HG02943 (cell line): ENCODE measurements at regions not wholly inside any gene's neighbourhood (a gene's known extent, or its start where the extent isn't known, plus 50 kb on each side); places are given as distances from the start of the nearest gene placed in this dataset.
"Not testable (repeated sequence)": the region's sequence is repeated elsewhere in the genome, so short reads cannot be mapped to it uniquely, and the experiment has no call there.

Experiments
- ATAC-seq: cut with Tn5 transposase; IDR thresholded peaks from one replicate; pipeline ENCODE4 v1.9.1; 2021; ENCODE audit warnings: mild to moderate bottlenecking, low read depth, moderate library complexity; ENCODE audit not compliant: unreplicated experiment

DNA sequence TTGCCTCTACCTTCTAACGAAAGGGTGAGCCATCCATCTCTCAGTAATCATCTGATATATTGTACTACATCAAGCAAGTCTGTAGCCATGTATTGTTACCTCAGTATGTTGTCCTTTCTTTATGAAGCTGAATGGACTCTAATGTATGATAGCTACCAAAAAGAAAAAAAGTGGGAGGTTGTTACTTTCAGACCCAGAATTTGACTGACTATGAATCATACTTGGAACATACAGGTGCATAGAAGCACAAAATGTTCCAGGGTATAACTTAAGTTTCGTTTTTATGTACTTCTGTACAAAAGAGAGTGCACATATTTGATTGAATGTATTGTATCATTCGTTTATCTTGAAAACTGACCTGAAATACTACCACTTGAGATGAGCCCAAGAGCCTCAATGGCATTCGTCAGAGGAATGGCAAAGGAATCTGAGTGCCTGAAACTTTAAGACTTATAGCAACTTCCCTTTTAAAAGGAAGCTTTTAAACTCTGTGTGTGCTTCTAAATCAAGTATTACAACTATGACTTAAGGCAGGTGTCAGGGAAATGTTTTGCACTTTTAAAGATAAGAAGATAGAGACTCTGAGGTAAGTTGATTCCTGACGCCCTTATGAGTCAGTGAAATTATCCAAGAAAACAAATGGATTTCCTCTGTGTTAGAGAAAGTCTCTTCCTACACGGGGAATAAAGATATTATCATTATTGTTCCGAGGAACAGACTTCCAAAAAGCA is 951.5 kb downstream of the GALC start:
- no peak for ATAC-seq

DNA sequence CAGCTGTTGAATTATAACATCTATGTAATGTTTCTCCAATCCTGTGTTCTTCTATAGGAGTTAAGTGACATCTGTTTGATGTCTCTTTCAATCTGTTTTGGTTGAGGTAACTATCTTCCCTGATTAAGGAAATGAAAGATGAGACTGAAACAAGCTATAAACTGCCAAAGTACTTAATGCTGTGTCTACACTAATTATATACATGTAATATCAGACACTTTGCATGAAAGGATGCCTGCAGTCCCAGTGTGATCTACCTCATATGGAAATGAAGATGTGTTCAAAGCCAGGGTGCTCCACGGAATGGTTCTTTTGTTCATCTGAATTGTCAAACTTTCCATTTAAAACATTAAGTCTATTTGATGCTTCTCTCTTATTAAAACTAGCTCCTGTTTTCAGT is 958.3 kb downstream of the GALC start:
- no peak for ATAC-seq

DNA sequence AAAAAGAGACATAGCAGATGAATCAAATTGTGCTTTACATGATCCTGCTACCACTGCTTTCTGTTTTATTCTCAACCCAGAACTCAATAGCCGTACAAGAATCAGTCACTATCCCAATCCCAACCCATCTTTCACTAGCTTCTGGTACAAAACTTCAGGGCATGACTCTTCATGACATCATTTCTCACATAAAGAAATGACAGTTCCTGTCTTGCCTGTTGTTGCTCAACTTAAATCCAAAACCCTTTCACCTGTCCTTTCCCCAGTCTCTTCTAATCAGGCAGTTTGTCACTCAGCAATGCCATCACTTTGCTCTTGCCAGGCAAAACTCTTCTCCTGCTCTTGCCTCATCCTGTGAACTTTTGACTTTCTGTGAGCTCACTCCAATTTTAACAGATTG is 962.8 kb downstream of the GALC start:
- ATAC-seq = no peak

DNA sequence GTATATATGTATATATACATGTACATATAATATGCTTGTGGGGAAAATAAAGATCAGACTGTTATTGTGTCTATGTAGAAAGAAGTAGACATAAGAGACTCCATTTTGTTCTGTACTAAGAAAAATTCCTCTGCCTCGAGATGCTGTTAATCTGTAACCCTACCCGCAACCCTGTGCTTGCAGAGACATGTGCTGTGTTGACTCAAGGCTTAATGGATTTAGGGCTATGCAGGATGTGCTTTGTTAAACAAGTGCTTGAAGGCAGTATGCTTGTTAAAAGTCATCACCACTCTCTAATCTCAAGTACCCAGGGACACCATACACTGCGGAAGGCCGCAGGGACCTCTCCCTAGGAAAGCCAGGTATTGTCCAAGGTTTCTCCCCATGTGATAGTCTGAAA is 972.9 kb downstream of the GALC start:
- not testable (repeated sequence) for ATAC-seq

DNA sequence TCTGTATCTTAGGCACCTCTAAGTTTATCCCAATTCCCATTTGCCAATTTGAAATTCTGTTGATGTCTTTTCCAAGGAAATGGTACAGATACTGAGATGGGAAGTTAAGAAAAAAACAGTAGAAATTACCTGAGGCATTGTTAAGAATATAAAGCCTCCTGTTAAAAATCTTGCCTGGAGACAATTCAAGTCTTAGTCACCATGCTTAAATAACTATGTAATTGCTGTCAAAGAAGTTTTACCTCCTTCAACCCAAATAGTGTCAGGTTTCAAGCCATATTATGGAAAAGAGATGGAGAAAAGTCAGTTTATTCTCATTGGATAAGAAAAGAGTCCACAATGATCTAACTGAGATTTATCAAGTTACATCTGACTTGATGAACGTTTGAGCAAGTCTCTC is 974.7 kb downstream of the GALC start:
- ATAC-seq = no peak

DNA sequence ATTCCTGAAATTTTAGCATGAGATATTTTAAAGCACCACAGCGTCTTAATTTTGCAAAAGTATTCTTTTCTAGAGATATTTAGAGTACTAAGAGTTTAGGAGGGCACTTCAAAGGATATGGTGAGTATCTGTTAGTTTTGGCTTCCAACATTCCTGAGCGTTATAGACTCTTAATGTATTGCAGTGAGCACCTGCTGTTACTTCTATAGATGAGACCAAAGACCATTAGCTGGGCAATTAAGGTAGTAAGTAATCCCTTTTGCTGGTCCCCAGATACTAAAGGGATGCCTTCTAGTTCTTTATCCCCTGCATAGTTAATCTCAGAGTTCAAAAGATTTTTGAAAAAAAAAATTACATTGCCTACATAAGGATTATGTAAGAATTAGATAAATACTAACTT is 975.6 kb downstream of the GALC start:
- no peak for ATAC-seq

DNA sequence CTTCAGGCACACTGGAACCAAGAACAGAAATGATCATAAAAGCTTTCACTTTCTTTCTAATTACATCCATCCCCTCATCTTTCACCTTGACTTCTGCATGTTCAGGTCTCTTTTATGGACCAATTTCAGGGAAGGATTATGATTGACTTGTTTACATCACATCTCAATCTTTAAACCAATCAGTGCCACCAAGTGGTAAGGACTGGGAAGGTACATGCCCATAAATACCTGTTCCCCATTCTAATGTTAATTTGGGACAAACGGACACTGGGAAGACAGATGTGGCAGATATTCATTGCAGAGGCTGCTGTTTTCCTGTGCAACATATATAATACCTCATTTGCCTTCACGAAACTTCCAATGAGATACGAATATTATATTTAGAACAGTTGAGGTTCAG is 978.1 kb downstream of the GALC start:
- ATAC-seq = no peak

DNA sequence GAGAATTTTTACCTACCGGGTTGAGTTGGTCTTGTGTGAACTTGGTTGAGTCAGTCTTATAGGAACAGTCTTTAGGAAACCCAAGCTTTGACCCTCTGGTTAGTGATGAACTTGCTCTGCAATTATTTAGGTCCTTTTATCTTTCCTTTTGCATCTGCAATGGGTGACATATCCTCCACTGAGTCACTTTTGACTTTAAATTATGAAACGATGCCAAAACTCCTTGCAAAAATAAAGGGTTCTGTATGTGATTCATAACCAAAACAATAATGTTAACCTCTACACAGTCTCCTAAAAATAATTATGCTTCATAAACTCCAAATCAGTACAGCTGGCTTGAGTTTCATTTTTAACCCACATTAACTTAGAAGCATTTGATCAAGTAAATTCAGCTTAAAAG is 979.4 kb downstream of the GALC start:
- ATAC-seq = no peak

DNA sequence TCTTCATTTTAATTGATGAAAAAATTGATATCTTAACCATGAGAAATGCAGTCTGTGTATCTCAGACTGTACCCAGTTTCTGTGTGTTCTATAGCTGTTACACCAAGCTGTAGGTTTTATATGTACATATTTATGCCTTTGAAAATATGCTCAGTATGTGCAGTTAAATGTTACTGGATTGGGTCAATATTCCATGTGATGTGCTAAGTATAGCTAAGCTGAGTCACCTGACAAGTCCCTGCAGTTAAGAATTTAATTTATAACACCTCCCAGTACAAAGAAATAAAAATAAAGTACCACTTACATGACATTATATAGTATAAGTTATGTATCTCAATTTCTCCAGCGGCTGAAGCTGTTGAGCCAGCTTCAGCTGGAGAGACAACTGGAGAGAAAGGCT is 984.0 kb downstream of the GALC start:
- no peak for ATAC-seq

DNA sequence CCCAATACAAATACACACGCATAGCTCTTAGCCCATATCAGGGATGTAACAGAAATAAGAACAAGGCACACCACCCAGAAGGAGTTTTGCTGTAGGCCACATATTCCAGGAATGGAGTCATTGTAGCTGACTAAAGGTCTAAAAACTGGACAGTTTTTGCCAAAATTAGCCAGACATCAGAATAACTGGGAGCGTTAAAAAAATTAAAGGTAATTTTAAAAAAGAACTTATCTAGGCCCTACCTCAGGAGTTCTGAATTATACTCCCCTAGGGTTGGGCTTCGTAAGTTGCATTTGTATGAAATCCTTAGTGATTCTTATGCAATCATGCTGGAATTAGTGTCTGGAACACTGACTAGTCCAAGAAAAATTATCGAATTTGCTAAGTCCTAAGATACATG is 987.7 kb downstream of the GALC start:
- ATAC-seq = no peak

DNA sequence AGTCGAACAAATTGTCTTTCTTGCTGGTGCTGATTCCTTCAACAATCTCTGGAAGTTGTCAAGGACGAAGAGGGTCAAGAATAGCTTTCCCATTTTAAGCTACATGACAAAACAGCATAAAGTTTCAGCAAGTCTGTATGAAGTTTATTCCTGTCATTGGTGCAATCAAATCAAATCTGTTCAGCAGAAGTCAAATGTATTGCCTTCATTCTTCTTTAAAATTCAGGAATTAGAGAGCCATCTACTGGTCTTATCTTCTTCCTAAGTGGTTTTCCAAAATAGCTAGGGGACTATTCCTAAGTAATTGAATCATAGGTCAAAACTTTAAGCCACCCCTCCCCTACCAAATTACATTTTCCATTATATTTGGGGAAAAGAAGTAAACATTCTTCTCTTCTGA is 990.2 kb downstream of the GALC start:
- no peak for ATAC-seq

DNA sequence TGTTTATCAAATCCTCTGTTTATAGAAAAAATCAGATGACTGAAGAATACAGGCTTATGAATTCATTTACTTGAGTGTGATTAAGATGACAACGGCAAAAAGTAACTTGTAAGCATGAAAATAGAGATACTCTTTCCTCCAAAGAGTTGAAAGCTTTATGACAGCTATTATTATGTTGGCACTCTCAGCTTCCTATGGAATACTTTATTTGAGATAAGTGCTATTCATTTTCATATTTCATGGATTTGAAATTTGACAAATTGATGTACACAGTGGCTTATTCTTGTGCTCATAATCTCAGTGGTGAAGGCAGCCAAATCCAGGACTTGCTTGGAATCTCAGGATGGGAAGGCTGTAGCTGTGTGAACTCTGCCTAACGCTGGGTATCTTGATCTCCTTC is 991.6 kb downstream of the GALC start:
- ATAC-seq = no peak

DNA sequence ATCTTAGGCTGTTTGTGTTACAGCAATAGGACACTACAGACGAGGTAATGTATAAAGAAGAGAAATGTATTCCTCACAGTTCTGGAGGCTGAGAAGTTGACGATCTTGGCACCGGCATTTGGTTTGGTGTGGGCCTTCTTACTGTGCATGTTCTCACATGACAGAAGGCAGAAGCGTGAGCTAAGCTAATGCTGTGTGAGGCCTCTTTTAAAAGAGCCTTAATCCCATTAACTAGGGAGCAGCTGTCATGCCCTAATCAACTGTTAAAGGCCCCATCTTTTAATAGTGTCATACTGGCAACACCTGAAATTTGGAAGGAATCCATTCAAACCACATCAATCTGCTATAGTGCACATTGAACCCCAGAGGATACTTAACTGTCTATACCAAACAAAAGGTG is 992.9 kb downstream of the GALC start:
- ATAC-seq = no peak

DNA sequence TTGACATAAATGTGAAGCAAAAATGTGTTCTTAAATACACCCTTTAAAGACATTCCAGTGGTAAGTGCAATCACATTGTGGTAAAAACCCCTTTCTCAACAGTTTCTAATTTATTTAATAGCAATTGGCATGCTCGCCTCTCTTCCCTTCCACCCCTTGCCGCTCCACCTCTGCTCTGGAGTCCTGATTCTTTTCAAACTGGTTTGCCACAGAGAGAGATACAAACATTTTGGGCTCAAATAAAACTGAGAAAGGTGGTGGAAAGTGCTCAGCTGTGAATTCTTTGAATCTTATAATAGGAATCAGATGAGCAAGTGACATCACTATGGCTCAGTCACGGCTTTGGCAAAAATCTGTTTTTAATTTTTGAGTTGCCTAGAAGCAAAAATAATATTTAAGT is 993.9 kb downstream of the GALC start:
- no peak for ATAC-seq

DNA sequence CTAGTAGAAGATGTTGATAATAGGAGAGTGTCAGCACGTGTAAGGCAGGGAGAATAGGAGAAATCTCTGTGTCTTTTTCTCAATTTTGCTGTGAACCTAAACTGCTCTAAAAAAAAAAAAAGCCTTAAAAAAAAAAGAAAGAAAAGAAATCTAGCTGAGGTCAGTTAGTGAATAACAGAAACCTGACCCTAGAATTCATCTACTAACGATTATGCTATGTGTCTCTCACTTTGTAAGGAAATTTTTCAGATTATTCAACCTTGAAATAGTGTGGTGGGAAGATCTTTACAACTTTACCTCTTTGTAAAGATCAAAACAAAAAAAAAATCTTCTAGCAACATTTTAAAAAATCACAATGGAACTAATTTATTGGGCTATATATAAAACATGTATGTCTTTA is 995.7 kb downstream of the GALC start:
- ATAC-seq = no peak

DNA sequence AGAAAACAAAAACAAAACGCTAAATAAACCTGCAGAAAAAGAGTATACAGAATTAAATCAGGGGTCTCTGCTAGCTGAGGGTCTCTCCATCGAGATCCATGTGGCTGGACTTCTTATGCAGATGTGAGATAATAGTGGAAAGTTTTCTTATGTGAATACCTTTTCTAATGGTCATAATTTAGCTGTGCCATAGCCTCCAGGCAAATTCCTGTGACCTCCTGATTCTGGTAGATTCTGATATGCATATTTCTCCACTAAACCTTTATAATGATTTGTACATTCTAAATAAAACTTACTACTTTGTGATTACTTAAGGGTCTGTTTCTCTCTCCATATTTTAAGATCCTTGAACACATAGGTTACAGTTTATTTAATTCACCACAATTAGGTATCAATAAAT is 1002.6 kb downstream of the GALC start:
- no peak for ATAC-seq

DNA sequence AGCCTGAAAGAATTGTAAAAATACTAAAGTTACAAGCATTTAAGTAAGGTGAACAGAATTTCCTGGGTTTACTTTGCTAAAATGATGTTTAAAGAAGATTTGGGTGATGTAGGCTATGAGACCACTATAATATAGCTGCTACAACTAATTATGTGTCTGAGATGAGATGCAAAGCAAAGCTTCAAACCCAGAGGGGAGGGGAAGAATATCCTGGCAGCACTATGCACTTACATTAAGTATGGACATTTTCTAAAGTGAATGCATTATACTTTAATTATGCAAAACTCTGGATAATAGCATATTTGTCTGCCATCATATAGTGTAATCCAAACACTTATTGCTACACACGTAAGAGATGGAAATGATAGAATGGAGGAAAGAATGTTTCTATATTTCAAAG is 1003.7 kb downstream of the GALC start:
- ATAC-seq = no peak

DNA sequence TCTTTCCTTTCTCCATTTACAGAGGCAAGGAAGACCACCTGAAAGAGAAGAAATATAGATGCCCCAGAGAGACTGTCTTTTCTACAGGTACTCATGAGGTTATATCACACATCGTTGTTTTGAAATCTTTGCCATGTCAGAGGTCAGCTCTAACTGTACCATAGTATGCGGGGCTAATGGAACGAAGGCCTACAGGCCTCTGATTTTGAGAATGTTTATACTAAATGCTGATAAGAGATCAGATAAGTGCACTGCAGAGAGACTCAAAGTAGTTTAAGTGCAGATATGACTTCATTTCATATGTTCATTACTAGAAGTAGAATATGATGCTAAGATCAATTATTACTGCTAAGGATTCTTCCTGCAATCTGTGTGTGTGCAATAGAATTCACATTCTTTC is 1005.0 kb downstream of the GALC start:
- no peak for ATAC-seq

DNA sequence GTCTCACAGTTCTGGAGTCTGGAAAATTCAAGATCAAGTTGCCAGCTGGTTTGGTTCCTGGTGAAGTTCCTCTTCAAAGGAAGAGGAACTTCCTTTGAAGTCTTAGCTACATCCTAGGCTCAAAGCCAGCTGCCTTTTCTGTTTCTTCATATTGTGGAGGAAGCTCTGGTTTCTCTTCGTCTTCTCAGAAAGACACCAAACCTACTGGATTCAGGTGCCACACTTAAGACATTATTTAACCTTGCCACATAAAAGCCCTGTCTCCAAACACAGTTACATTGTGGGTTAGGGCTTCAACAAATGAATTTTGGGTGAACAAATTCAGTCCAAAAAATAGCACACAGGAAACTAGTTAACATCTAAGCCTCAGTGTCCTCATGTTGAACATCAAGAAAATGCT is 1019.8 kb downstream of the GALC start:
- ATAC-seq = no peak

DNA sequence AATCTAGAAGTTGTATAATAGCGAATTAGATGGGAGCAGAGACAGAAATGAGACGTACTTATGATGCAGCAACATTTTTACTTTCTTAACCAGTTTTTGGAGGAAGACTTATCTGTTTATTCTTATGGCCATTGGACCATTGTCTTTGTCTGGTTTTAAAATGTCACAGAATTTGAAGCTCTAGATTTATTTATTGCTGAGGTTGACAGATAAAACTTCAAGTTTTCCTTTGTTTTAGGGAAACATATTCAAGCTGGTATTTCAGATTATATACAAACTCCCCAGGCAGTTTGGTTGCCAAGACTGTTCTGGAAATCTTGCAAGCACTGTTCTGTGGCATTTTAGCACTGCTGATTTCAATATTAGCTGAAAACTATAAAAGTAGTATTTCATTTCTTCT is 1021.7 kb downstream of the GALC start:
- ATAC-seq = no peak

DNA sequence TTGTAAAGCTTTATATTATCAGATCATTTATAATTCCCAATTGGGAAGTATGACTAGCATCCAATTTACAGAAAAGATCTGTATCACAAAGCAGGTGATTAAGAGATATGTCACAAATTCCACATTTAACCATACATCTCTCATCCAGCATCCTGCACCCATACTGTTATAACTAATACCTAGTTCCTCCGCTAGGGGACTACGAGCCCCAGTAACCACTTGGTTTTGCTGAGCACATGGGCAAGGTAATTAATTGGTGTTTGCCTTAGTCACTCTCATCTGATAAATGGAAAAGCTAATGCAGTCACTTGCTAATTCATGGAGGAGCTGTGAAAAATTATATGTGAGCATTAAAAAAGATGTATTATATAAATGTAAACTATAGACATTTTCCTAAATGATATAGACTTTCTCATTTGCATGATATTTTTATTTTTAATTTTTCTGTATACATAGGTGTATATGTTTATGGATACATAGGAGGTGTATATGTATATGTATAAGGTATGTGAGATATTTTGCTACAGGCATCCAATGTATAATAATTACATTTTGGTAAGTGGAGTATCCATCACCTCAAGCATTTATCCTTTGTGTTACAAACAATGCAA is 1031.8 kb downstream of the GALC start:
- ATAC-seq = no peak

DNA sequence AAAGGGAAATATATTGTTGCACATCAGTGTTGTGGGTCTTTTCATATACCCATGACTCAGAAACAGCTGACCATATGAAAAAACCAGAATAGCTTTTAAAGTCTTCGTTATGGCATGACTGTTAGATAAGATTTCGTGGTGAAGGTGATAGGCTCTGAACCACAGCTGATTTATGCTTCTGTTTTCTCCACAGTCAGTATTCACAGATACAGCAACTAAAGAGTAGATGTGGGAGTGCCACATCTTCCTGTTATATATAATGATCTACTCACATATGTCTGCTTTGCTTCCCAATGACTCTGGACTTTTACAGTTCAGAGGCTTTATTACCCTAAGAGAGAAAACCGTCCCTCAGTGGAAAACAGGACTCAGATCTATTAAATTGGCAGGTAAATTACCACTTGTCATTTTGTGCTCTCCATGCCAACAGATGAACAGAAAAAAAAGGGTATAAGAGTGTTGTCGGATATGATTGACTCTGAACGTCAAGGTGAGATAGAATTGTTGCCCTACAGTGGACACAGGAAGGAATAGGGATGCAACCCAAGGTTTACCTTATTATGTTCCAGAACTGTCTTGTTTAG is 1037.1 kb downstream of the GALC start:
- ATAC-seq = no peak
